Esophagus squamous epithelium (tissue), 5 donors: ENCODE measurements at regions not wholly inside any gene's neighbourhood (a gene's known extent, or its start where the extent isn't known, plus 50 kb on each side); places are given as distances from the start of the nearest gene placed in this dataset.
A peak's percentile ranks its signal among the peaks of the same experiment; 100 is the strongest.

Experiments used
- DNase-seq: peaks from one replicate; lab custom pipeline; 2025; lab: John Stamatoyannopoulos, UW
- H3K27ac ChIP-seq, 4 donors: fragments of 200-600 bp; sonication (generic); one replicate each; pipeline ENCODE4 v1.5.1; 2016 to 2019; ENCODE audit warnings: mild to moderate bottlenecking in 1 of 4
- H3K27me3 ChIP-seq, 4 donors: fragments of 200-600 bp; sonication (generic); 1 replicate in 3 of 4; 2 replicates in 1 of 4; pipeline versions ENCODE4 v1.5.1 to v1.6.0; 2017 to 2021; ENCODE audit warnings: antibody characterized with exemption in 1 of 4
- H3K36me3 ChIP-seq, 3 donors: fragments of 200-600 bp; sonication (generic); one replicate each; pipeline ENCODE4 v1.5.1; 2016 to 2019
- H3K4me1 ChIP-seq, 3 donors: fragments of 200-600 bp; sonication (generic); one replicate each; pipeline ENCODE4 v1.5.1; 2017 to 2019
- H3K4me3 ChIP-seq, 4 donors: fragments of 200-600 bp; sonication (generic); 1 replicate in 3 of 4; 2 replicates in 1 of 4; pipeline ENCODE4 v1.5.1; 2016 to 2019; ENCODE audit warnings: mild to moderate bottlenecking in 2 of 4, moderate library complexity in 1 of 4
- H3K9me3 ChIP-seq, 3 donors: fragments of 200-600 bp; sonication (generic); one replicate each; pipeline ENCODE4 v1.5.1; 2016 to 2019
- CTCF ChIP-seq, 6 experiments: fragments of 450-650 bp in 4 of 6; fragments of 200-600 bp in 2 of 6; sonication (generic) in 2 of 6; IDR thresholded peaks; one replicate each; pipeline ENCODE4 v1.5.1; 2016 to 2019; ENCODE audit warnings: antibody characterized with exemption in 6 of 6, mild to moderate bottlenecking in 4 of 6, moderate library complexity in 4 of 6
- POLR2A ChIP-seq, 4 donors: fragments of 450-650 bp; IDR thresholded peaks; one replicate each; pipeline ENCODE4 v1.6.1; 2017; ENCODE audit warnings: antibody characterized with exemption in 4 of 4, mild to moderate bottlenecking in 4 of 4, moderate library complexity in 3 of 4
- WGBS, 2 donors: methylation state at CpG; one replicate each; pipeline ENCODE4 v1.1.5; 2018; 5-methylcytosine and 5-hydroxymethylcytosine counted together
- intact Hi-C: fragments of 100-400 bp; cut with DNase I; formaldehyde crosslinking; loops from one replicate; pipeline ENCODE4 v1.15.0; 2022
- donor health status: DM: yes; HTN: yes; CAD: no.

- Histone ChIP-seq H3K9me3 (no peaks in the 10 kb centered on the region), H3K36me3 (no peaks in the 10 kb centered on the region), H3K4me1 (no peaks in the 10 kb centered on the region), H3K27ac (no peak overlapping the region), H3K27me3 (no peaks in the 10 kb centered on the region), H3K4me3 (no peak overlapping the region)
- no peak for TF ChIP-seq CTCF (IDR thresholded peaks at IDR 0.05)
- no peak for TF ChIP-seq POLR2A (IDR thresholded peaks at IDR 0.05)
- intact Hi-C loops = no loop called here
- DNase-seq = no peak
- 80 to 92% methylated on average over 1 of the region's 1 CpG for WGBS, 2 donors
Observed at GRCh38 chr20:52595518-52595917, 376.6 kb upstream of the TSHZ2 start.

GRCh38 chr20:52593654-52594053, 378.5 kb upstream of the TSHZ2 start:
- H3K36me3 ChIP-seq = no peaks in the 10 kb centered on the region
- DNase-seq = no peak
- intact Hi-C loops = no loop called here
- no peaks in the 10 kb centered on the region for H3K9me3 ChIP-seq
- WGBS, 2 donors = 53 to 68% methylated on average over 4 to 5 of the region's 5 CpGs
- no peak overlapping the region for H3K27ac ChIP-seq
- H3K27me3 ChIP-seq = no peaks in the 10 kb centered on the region
- TF ChIP-seq CTCF (IDR thresholded peaks at IDR 0.05) = no peak
- no peak for TF ChIP-seq POLR2A (IDR thresholded peaks at IDR 0.05)
- H3K4me1 ChIP-seq = no peaks in the 10 kb centered on the region
- H3K4me3 ChIP-seq = no peak overlapping the region

GRCh38 chr20:52592567-52592966, 379.6 kb upstream of the TSHZ2 start:
- TF ChIP-seq CTCF (IDR thresholded peaks at IDR 0.05) = no peak
- no peak for TF ChIP-seq POLR2A (IDR thresholded peaks at IDR 0.05)
- intact Hi-C loops = no loop called here
- DNase-seq = no peak
- no peaks in the 10 kb centered on the region for H3K9me3 ChIP-seq
- H3K4me3 ChIP-seq = no peak overlapping the region
- no peaks in the 10 kb centered on the region for H3K27me3 ChIP-seq
- WGBS, 2 donors = 84 to 96% methylated on average over 3 of the region's 3 CpGs
- H3K36me3 ChIP-seq = no peaks in the 10 kb centered on the region
- H3K27ac ChIP-seq = no peak overlapping the region
- H3K4me1 ChIP-seq = no peaks in the 10 kb centered on the region

GRCh38 chr20:52590100-52590499, 382.1 kb upstream of the TSHZ2 start:
- H3K27me3 ChIP-seq = no peaks in the 10 kb centered on the region
- H3K36me3 ChIP-seq = no peaks in the 10 kb centered on the region
- H3K27ac ChIP-seq = peak overlapping the region in 2 of 4 donors; percentile 18 to 55
- H3K4me3 ChIP-seq = no peak overlapping the region
- TF ChIP-seq CTCF (IDR thresholded peaks at IDR 0.05) (no peak), POLR2A (IDR thresholded peaks at IDR 0.05) (no peak)
- H3K4me1 ChIP-seq = no peaks in the 10 kb centered on the region
- intact Hi-C loops = no loop called here
- no peak for DNase-seq
- H3K9me3 ChIP-seq = no peaks in the 10 kb centered on the region
- WGBS, 2 donors = 75 to 83% methylated on average over 1 to 2 of the region's 2 CpGs

GRCh38 chr20:52589251-52589812, 382.8 kb upstream of the TSHZ2 start:
- 52 to 58% methylated on average over 3 of the region's 3 CpGs for whole genome bisulfite sequencing, 2 donors
- H3K4me1 ChIP-seq = no peaks in the 10 kb centered on the region

More at GRCh38 chr20:52589251-52589812, 382.8 kb upstream of the TSHZ2 start:
- DNase-seq = no peak
- intact Hi-C loops = no loop called here
- Histone ChIP-seq H3K9me3 (no peaks in the 10 kb centered on the region), H3K36me3 (no peaks in the 10 kb centered on the region), H3K27me3 (no peaks in the 10 kb centered on the region), H3K4me3 (no peak overlapping the region), H3K27ac (peak overlapping the region in 2 of 4 donors; percentile 9 to 39)
- TF ChIP-seq POLR2A (IDR thresholded peaks at IDR 0.05) = no peak
- no peak for TF ChIP-seq CTCF (IDR thresholded peaks at IDR 0.05)
